HEK293T (cell line): ENCODE measurements at regions not wholly inside any gene's neighbourhood (a gene's known extent, or its start where the extent isn't known, plus 50 kb on each side); places are given as distances from the start of the nearest gene placed in this dataset.

Experiments
- BHLHE40 ChIP-seq: fragments of 450-650 bp; IDR thresholded peaks from 2 replicates; pipeline ENCODE4 v1.6.1; 2016; ENCODE audit warnings: mild to moderate bottlenecking, moderate library complexity, borderline replicate concordance
- ELF4 ChIP-seq: fragments of 450-650 bp; IDR thresholded peaks from 2 replicates; pipeline ENCODE4 v1.6.1; 2017; ENCODE audit warnings: antibody characterized with exemption

- TF ChIP-seq BHLHE40, result no peak
- TF ChIP-seq ELF4, result no peak
Measured at GRCh38 chr3:26202169-26202568, 412.3 kb downstream of the OXSM start.
